ENCODE measurements at regions not wholly inside any gene's neighbourhood (a gene's known extent, or its start where the extent isn't known, plus 50 kb on each side); places are given as distances from the start of the nearest gene placed in this dataset.

DNA sequence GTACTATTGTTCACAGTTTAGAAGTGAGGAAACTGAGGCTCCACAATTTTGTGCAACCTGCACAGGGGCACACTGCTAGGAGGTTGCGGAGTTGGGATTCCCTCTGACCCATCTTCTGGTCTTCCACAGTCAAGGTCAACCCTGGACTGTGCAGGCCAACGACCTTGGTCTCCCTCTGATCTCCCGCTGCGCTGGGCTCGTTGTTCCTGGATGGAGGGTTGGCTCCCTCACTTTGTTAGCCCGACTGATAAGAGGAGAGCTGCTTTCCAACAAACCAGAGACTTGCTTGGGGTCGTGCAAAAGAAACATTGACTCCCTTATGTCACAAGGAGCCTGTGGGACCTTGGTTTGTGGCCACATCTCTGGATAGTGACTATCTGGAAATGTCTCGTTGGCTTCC, 187.6 kb downstream of the MYCN start:
- H3K9me3 ChIP-seq (ENCODE audit: control insufficient read depth in 1 of 2, insufficient read depth in 1 of 2, low read length in 2 of 2): peaks cover 0 to 8% of the 10 kb centered on the region in 2 experiments
- H3K27ac Mint-ChIP-seq: no peak overlapping the region
- no peaks in the 10 kb centered on the region for H3K4me1 ChIP-seq (ENCODE audit: insufficient read depth, low read length)
- no peak overlapping the region for H3K4me3 ChIP-seq (ENCODE audit: low read length)
- no peak for DNase-seq
- intact Hi-C loops (cut with DNase I, micrococcal nuclease): no loop called here
- H3K27ac ChIP-seq (ENCODE audit: low read depth in 1 of 2, low read length in 2 of 2): no peak overlapping the region
- no peaks in the 10 kb centered on the region for H3K9me3 Mint-ChIP-seq
- no peaks in the 10 kb centered on the region for H3K36me3 Mint-ChIP-seq (ENCODE audit: low read depth)
- H3K4me3 Mint-ChIP-seq: no peak overlapping the region
- H3K4me1 Mint-ChIP-seq (ENCODE audit: low read depth): no peaks in the 10 kb centered on the region
- TF ChIP-seq, protein P1, sequence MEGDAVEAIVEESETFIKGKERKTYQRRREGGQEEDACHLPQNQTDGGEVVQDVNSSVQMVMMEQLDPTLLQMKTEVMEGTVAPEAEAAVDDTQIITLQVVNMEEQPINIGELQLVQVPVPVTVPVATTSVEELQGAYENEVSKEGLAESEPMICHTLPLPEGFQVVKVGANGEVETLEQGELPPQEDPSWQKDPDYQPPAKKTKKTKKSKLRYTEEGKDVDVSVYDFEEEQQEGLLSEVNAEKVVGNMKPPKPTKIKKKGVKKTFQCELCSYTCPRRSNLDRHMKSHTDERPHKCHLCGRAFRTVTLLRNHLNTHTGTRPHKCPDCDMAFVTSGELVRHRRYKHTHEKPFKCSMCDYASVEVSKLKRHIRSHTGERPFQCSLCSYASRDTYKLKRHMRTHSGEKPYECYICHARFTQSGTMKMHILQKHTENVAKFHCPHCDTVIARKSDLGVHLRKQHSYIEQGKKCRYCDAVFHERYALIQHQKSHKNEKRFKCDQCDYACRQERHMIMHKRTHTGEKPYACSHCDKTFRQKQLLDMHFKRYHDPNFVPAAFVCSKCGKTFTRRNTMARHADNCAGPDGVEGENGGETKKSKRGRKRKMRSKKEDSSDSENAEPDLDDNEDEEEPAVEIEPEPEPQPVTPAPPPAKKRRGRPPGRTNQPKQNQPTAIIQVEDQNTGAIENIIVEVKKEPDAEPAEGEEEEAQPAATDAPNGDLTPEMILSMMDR (IDR thresholded peaks at IDR 0.05): no peak
- no peaks in the 10 kb centered on the region for H3K27me3 Mint-ChIP-seq
- no peaks in the 10 kb centered on the region for H3K36me3 ChIP-seq (ENCODE audit: insufficient read depth, low read length)
- no peaks in the 10 kb centered on the region for H3K27me3 ChIP-seq (ENCODE audit: control insufficient read depth in 1 of 2, insufficient read depth in 2 of 2, low read length in 2 of 2)
- ChIA-PET POLR2A (no interaction called here), CTCF (no interaction called here)
- ATAC-seq (ENCODE audit: poor library complexity): no peak

DNA sequence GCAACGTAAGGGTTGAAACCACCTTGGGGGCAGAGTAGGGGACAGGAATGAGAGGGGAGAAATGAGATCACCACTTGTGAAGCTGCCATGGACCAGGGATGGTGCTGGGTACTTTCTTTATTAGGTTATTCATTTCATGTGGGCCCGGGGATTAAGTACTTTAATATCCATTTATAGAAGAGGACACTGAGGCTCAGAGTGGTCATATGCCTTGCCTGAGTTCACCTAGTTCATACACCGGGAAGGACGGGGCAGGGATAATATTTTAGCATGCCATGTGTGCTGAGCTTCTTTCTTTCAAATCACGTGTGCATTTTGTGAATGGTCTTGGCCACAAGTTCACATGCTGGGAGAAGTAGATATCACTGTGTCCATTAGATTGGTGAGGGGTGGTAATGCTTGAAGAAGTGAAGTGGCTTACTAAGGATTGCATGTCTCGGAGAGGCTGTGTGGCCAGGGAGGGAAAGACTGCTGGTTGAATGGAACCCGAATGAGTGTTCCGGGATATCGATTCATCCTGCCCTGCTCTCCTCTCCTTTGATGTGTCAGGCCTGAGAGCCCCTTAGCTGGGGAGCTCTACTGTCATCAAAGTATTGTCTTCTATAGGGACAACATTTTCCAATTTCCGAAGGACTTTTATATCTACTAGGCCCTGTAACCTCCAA, 187.1 kb downstream of the MYCN start:
- H3K9me3 ChIP-seq (ENCODE audit: control insufficient read depth in 1 of 2, insufficient read depth in 1 of 2, low read length in 2 of 2): peaks cover 0 to 8% of the 10 kb centered on the region in 2 experiments
- no peaks in the 10 kb centered on the region for H3K36me3 ChIP-seq (ENCODE audit: insufficient read depth, low read length)
- H3K4me1 ChIP-seq (ENCODE audit: insufficient read depth, low read length): no peaks in the 10 kb centered on the region
- ChIA-PET POLR2A (no interaction called here), CTCF (no interaction called here)
- no peak for DNase-seq
- no peak overlapping the region for H3K4me3 Mint-ChIP-seq
- H3K4me3 ChIP-seq (ENCODE audit: low read length): no peak overlapping the region
- H3K36me3 Mint-ChIP-seq (ENCODE audit: low read depth): no peaks in the 10 kb centered on the region
- H3K27me3 ChIP-seq (ENCODE audit: control insufficient read depth in 1 of 2, insufficient read depth in 2 of 2, low read length in 2 of 2): no peaks in the 10 kb centered on the region
- no peaks in the 10 kb centered on the region for H3K9me3 Mint-ChIP-seq
- H3K27me3 Mint-ChIP-seq: no peaks in the 10 kb centered on the region
- no peaks in the 10 kb centered on the region for H3K4me1 Mint-ChIP-seq (ENCODE audit: low read depth)
- TF ChIP-seq, protein P1 (IDR thresholded peaks at IDR 0.05): no peak
- no peak overlapping the region for H3K27ac Mint-ChIP-seq
- no peak overlapping the region for H3K27ac ChIP-seq (ENCODE audit: low read depth in 1 of 2, low read length in 2 of 2)
- no peak for ATAC-seq (ENCODE audit: poor library complexity)
- intact Hi-C loops (cut with DNase I, micrococcal nuclease): no loop called here

DNA sequence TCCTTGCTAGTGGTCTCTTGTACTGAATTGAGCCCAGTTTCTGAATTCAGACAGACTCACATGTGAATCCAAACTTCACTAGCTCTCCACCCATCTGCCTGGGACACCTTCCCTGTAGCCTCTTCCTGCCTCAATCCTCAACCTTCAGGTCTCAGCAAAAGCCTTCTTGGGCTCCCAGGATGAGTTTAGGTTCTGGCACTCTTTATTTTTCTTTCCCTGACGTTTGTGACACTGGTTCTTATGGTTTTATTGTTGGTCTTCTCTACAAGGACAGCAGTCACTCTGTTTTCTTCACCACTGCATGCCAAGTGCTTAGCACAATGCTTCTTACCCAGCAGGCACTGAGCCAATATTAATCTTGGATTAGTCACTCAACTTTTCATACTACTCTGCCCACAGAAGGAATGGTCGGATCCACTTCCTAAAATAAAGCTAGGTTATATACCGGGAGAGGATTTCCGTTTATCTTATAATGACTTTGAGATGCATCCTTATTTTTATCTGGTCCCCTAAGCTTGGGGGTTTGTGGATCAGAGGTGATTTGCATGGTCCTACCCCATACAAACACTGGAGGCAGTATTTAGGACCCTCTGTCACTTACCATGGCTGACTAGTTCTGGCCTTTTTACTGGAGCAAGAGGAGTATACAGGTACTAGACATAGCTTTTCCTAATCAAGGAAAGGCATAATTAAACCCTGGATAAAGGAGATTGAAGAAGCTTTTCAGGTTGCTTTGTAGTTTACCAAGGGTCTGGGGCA, 186.3 kb downstream of the MYCN start:
- H3K4me3 Mint-ChIP-seq: no peak overlapping the region
- TF ChIP-seq, protein P1 (IDR thresholded peaks at IDR 0.05): no peak
- ATAC-seq (ENCODE audit: poor library complexity) (no peak), DNase-seq (no peak)
- H3K36me3 Mint-ChIP-seq (ENCODE audit: low read depth): no peaks in the 10 kb centered on the region
- ChIA-PET CTCF (no interaction called here), POLR2A (no interaction called here)
- no peaks in the 10 kb centered on the region for H3K9me3 Mint-ChIP-seq
- Histone ChIP-seq H3K27ac (ENCODE audit: low read depth in 1 of 2, low read length in 2 of 2) (no peak overlapping the region), H3K4me1 (ENCODE audit: insufficient read depth, low read length) (no peaks in the 10 kb centered on the region), H3K27me3 (ENCODE audit: control insufficient read depth in 1 of 2, insufficient read depth in 2 of 2, low read length in 2 of 2) (no peaks in the 10 kb centered on the region), H3K36me3 (ENCODE audit: insufficient read depth, low read length) (no peaks in the 10 kb centered on the region), H3K9me3 (ENCODE audit: control insufficient read depth in 1 of 2, insufficient read depth in 1 of 2, low read length in 2 of 2) (peaks cover 0 to 8% of the 10 kb centered on the region in 2 experiments), H3K4me3 (ENCODE audit: low read length) (no peak overlapping the region)
- intact Hi-C loops (cut with DNase I, micrococcal nuclease): no loop called here
- H3K27ac Mint-ChIP-seq: no peak overlapping the region
- no peaks in the 10 kb centered on the region for H3K27me3 Mint-ChIP-seq
- no peaks in the 10 kb centered on the region for H3K4me1 Mint-ChIP-seq (ENCODE audit: low read depth)
